HG03520 (cell line): ENCODE measurements at regions not wholly inside any gene's neighbourhood (a gene's known extent, or its start where the extent isn't known, plus 50 kb on each side); places are given as distances from the start of the nearest gene placed in this dataset.
"Not testable (repeated sequence)": the region's sequence is repeated elsewhere in the genome, so short reads cannot be mapped to it uniquely, and the experiment has no call there.

Source experiments
- ATAC-seq: cut with Tn5 transposase; IDR thresholded peaks from one replicate; pipeline ENCODE4 v1.9.1; 2021; ENCODE audit warnings: mild to moderate bottlenecking, moderate library complexity; ENCODE audit not compliant: unreplicated experiment

DNA sequence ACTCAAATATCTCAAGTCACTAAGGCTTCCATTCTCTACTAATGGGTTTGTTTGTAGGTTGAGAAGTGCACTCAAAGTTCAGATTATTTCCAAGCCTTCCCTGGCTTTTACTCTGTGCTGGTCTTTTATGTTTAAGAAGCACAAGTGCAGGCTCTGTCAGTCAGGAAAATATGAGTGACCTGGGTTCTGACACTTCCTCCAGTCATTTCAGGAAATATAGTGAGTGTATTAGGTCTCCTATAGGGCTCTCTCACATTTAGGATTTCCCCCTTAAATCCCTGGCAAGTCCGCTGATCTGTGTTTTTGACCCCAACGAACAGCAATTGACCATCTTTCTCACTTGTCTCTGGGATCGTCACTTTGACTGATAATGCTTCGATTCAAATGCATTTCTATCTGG, 210.2 kb downstream of the ARPP21 start:
- no peak for ATAC-seq

DNA sequence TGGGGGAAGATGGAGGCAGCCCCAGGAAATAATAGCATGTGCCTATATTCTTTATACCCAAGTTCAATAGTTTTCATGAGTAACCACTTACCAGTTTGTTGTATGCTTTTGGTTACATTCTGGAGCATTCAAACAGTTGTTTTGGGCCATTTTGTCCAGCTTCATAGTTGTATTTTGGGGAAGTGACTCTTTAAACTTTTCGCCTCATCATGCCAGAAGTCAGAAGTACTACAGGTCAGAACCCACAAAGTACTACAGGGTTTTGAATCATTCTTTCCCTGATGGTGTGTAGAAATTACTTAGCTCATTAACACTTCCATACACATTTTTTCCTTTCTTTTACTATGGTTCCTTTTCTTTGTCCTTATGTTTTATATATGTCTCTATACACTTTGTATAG, 210.6 kb downstream of the ARPP21 start:
- ATAC-seq = no peak

DNA sequence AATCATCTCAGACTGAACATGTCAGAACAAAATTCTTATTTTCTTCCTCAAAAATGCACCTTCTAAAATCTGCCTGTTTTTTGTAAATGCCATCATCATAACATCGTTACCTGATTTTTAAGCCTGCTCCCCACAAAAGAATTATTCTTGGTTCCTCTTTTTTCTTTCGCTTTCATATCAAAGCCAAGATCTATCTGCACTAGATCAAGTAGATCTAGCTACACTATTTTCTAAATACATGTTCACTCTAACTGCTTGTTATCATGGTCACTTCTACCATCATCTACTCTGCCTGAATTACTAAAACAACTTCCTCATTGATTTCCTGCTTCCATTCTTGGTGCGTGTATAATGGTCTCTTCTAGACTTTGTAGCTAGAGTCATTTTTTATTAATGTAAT, 217.7 kb downstream of the ARPP21 start:
- ATAC-seq = peak; percentile 90

DNA sequence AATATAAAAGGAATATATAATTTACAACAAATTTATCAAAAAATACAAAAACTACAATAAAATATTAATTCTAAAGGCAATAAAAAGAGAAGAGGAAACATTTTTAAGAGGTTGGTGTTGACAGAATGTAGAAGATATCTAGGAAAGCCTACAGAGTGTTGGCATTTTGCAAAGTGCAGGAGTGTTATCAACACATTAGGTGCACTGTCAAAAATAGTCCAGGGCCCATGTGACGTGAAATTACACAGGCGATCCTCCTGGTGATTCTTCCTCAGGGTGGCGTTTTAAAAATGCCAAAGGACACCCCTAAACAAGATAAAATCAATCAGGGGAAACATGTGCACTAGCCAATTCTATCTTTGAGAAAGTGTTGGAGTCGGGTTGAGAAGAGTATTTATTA, 222.7 kb downstream of the ARPP21 start:
- ATAC-seq = no peak

DNA sequence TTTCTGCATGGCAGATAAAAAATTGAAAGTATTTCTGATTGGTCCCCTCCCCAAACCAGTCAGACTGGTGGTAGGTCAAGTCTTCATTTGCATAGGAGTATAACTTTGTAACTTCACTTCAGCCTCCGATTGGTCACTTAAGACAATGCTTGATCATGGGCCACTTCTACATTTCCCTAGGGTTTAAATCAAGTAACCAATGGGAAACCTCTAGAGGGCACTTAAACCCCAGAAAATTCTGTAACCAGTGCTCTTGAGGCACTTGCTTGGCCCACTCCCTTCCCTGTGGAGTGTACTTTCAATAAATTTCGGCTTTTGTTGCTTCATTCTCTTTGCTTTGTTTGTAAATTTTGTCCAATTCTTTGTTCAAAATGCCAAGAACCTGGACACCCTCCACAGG, 225.5 kb downstream of the ARPP21 start:
- ATAC-seq = no peak

DNA sequence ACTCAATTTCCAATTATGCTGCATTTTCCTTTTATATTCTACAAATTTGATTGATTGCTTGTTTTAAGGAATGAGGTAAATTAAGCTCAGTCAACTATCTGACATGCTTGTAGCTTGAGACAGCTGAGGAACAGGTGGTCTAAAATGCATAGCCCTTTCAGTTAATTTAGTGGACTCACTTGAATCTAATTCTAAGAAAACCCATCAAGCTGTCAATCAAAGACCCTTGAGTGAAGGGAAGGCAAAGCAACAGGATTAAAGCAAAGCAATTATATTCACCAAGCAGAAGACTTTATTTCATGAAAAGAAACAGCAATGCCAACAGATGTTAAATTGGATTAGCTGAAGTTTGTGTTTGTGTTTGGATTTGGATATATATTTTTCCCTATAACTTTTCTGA, 228.5 kb downstream of the ARPP21 start:
- ATAC-seq = no peak

DNA sequence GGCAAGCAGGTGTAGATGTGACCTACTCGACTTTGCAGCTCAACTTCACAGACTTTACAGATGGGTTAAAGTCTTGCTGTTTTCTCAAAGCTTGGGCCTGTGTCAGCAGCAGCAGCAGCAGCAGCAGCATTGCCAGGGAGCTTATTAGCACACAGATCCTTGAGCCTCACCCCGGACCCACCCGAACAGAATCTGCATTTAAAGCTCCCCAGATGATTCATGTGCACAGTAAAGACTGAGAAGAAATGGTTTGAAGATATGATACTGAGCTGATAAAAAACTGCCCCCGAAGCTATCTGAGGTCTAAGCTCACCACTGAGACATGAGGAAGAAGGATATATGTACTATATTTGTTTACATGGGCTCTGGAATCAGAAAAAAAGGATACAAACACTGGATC, 231.7 kb downstream of the ARPP21 start:
- no peak for ATAC-seq

DNA sequence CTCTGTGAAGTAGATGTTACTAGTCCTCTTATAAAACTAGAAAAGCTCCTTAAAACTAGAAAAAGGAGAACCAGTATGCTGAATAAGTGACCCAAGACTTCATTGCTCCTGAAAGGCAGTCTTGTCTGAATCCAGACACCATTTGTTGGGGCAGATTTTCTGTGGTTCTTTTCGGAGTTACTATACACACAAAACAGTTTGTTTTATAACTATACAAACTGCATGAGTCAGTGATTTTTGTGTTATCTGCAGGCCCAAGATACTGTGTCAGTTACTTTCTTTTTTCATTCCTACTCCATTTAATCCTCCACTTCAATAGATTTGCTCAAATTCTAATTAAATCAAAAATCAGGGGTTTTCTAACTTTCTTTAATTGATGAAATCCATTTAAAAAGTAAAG, 244.6 kb downstream of the ARPP21 start:
- no peak for ATAC-seq

DNA sequence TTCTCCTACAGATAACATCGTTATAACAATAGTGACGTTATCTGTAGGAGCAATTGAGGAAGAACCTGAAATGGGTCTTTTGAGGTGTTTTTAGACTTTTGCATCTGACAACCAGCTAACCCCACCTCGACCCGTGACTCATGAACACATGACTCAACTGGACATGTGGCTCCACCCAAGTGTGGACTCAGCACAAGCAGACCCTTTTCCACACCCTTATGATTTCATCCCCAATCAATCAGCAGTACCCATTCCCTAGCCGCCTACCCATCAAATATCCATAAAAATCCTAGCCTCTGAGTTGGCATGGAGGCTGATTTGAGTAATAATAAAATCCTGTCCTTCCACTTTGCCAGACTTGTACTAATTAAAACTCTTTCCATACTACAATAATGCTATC, 255.4 kb downstream of the ARPP21 start:
- no peak for ATAC-seq

DNA sequence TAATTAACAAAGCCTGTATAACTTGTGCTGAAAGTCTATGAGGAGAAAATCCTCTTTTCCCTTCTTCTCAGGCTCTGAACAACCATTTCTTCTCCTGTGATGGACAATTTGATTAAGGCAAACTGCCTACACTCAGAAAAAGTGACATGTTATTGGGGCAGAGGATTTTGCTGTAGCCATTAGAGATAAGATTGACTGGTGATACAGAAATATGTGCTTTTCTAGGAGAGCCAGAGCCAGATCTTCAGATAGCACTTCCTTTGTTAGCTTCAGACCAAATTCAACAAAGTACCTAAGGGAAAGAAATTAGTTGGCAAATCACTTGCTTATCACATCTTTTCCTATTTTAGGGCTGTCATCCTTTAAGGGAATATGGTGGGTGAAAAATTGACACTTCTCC, 259.9 kb downstream of the ARPP21 start:
- no peak for ATAC-seq

DNA sequence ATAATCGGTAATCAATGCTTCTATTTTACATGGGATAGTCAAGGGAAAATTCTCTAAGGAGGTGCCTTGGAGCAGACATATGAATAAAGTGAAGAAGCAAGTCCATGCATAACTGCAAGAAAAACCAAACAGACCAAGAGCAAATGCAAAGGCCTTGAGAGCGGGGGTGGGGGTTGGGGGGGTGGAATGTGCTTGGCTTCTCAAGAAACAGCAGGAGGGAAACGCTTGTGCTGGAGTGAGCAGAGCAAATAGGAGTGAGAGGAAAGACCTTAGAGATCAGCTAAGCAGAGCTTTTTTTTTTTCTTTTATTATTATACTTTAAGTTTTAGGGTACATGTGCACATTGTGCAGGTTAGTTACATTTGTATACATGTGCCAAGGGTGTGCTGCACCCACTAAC, 260.8 kb downstream of the ARPP21 start:
- no peak for ATAC-seq

DNA sequence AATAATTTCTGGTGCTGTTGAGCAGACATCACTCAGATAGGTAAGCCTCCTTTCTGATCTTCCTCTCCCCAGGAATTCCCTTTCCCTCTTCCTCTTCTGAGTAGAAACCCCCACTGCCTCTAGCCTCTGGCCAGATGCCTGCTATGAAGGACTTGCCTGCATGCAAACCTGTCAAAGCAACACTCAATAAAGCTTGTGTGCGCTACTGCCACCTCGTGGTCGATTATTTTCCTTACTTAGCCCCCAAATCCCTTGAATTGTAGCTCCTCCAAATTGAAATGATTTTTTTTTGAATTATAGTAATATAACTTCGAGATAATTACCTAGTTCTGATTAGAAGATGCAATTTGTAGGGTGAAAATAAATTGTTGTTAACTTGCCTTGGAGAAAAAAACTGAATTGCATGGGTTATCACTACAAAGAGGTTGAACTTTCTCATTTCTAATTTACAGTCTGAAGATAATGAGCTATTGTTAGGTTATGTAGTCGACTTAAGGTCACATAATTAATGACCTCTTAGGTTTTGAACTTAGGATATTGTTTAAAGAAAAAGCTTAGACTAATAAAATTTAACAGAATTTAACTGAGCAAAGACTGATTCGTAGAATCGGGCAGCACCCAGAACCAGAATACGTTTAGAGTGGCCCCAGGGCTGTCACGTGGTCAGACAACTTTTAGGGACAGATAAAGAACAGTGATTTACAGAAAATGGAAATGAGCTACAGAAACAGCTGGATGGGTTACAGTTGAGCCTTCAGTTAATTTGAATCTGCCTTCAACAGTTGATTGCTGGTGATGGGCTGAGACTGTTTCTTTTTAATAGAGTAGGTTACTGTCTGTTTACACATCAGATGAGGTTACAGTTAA, 269.3 kb downstream of the ARPP21 start:
- ATAC-seq = no peak

DNA sequence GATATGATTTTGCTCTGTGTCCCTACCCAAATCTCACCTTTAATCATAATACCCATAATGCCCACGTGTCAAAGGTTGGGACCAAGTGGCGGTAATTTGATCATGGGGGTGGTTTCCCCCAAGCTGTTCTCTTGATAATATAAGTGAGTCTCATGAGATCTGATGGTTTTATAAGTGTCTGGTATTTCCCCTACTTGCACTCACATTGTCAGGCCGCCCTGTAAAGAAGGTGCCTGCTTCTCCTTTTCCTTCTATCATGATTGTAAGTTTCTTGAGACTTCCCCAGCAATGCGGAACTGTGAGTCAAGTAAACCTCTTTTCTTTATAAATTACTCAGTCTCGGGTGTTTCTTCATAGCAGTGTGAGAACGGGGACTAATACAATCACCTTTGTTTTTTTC, 279.8 kb downstream of the ARPP21 start:
- no peak for ATAC-seq

DNA sequence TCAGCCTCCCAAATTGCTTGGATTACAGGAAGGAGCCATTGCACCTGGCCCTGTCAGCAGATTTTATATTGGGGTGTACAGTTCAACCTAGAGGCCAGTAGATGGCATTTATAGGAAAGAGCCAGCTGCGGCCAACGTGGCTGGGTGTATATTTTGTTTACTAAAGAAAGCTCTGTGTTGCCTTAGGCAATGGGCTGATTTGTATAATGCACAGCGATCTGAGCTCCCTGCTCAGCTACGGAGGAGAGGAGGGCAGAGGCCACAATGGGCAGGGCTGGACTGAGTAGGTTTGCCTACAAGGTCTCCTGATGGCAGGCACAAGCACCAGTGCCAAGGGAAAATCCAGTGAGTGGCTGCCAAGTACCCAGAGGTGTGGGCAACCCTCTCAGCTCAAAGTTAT, 282.4 kb downstream of the ARPP21 start:
- no peak for ATAC-seq

DNA sequence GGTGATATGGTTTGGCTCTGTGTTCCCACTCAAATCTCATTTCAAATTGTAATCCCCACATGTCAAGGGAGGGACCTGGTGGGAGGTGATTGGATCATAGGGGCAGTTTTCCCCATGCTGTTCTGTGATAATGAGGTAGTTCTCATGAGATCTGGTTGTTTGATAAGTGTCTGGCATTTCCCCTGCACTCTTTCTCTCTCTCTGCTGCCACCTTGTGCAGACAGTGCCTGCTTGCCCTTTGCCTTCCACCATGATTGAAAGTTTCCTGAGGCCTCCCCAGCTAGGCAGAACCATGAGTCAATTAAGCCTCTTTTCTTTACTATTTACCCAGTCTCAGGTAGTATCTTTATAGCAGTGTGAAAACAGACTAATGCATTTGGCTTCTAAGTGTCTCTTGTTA, 284.7 kb downstream of the ARPP21 start:
- not testable (repeated sequence) for ATAC-seq

DNA sequence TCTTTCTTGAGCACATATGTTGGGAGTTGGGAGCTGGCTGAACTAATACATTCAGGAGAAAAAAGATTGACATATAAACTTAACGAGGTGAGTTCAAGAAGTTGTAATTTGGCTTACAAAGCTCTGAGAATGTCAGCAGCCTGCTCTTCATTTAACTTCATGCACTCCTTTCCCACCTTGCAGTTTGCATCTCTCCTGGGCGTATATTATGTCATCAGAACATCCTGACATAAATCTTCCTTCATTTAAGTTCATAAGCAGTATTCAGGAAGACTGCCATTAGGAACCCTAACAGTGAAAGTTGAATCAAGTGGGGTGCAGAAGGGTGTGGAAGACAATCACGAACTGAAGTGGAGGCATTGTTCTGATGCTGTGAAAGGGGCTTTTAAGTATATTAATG, 288.1 kb downstream of the ARPP21 start:
- no peak for ATAC-seq

DNA sequence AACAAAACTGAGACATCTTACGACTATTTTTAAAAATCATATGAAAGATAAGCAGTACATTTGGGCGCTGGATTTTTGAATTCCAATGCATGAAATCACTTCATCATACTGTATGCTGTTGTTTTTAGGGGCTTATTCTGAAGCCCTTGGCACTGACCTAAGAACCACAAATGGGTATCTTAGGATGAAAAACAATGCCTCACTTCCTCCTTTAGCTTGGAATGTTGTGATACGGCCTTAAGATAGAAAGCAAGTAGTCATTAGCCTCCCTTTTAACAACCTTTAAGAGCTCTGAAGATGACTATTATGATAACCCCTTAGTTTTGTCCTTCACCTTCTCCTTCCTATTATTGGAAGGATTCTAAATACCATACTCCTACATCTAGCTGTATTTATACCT, 289.8 kb downstream of the ARPP21 start:
- ATAC-seq = no peak

DNA sequence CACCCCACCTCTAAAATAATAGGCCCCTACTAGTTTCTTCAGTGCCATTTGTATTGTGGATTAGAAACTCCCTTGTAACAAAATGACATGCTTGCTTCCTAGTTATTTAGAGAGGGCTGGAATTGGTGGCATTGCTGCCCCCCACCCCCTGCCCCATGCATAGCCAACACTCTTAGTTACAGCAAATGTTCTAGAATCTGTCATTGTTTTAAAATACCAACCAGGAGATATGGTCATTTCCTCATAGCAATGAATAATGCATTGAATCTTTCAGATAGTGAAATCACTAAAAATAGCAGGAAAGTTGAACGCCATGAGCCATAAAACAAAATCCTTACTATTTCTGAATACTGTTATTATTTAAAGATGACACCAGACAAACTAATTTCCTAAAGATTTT, 292.5 kb downstream of the ARPP21 start:
- ATAC-seq = no peak

DNA sequence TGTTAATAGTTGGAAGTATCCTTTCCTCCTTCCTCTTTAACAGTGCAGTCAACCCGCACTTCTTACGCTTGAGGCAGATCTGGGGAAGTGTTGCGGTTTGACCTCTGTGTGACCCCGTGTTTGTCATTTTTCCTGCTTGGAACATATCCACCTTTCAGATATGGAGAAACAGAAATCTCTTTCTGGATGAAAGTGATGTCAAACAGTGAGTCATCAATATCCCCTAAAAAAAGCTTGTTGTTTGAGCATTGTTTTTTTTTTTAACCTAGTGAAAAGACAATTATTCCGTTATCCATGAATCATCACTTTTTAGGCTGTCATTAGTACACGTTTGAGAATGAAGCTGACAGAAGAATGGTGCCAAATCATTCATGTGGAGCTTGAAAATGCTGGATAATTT, 293.7 kb downstream of the ARPP21 start:
- no peak for ATAC-seq

DNA sequence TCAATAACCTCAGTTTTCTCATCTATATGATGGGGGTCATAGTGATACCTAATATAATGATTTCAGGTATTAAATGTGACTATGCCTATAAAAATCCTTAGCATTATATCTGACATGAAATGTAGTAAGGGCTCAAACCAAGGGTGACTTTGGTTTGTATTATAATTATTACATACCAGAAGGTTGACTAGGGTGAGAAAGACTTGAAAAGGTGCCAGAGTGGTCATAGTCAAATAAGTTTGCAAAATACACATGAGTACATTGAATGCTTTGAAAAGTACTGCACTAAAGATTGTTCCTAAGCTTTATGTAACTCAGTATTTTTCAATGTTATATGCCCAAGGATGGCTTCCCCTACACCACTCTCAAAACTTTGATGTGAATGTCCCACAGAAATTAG, 297.2 kb downstream of the ARPP21 start:
- no peak for ATAC-seq

DNA sequence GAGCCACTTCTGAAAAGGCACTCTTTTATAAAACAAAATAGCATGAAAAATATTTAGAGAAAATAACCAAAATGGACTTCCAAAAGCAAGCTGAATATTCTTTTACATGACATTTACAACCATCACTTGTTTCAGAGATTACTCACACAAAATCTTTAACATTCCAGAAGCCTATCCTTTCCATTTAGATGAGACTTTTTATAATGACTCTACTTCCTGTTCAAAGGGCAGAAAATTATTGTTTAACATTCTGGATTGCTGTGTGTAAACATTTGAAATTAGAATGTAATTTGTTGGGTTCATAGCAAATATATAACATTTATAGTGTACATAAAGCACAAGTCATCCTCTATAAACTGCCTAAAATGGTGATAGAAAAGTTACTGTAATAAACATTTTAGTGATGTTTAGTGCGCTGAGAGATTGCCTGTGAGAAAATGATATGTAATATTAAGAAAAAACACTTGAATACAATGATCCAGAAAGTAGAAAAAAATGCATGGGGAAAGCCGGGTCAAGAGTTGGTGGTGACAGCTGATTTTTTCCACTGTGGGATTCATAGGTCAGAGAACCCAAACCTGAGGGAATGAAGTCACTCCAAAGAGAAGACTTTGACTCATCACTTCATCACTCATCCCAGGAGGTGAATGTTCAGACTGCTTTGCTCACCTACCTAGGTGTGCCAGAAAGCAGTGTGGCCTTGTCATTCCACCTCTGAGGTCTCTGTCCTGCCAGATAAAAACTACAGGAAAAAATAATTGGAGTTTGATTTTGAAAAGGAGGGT, 305.8 kb downstream of the ARPP21 start:
- ATAC-seq = no peak

DNA sequence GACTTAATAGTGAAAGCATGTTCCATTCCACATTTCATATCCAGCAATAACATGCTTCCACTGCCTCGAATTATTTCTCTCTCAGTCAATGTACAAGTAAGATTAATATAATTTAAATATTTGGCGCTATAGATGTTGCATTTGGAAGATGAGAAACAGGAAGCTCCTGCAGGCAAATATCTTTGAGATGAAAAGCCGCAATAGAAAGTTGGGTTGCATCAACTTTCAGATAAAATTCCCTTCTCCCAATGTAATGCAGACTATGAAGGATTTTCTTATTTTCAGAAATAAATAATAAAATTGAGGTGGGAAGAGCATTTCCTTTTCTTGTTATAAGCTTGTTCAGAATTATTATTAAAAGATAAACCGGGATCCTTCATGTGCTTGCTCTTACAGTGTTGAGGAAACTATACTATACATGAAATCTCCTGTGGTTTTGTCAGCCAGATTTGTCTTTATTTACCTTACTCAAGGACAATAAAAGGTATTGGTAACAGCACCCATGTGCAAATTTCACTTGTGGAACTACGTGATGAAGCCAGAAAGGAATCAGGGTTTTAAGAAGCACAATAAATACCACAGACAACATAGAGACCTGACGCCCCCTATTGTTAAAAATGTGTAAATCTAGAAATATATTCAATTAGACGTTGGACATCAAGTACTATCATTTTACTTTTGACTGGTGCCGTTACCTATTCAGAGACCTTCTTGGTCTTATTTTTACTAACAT, 307.0 kb downstream of the ARPP21 start:
- ATAC-seq = peak; percentile 59
